A549 (cell line): ENCODE measurements at regions not wholly inside any gene's neighbourhood (a gene's known extent, or its start where the extent isn't known, plus 50 kb on each side); places are given as distances from the start of the nearest gene placed in this dataset.

Source experiments
- ATAC-seq, 2 experiments: fragments of 200-7000 bp in 1 of 2; fragments of >200 bp in 1 of 2; cut with Nextera tagmentation in 1 of 2; cut with Tn5 transposase in 1 of 2; 3 replicates each; pipeline versions ENCODE4 v1.8.0 to v1.9.1; 2018 to 2020; ENCODE audit warnings: mild to moderate bottlenecking in 1 of 2, moderate library complexity in 1 of 2
- CTCF ChIA-PET: fragments of 300-600 bp; sonication (Branson Sonifier 250); formaldehyde crosslinking; extraction: SDS; loops from one replicate; lab custom pipeline; 2021; ENCODE audit warnings: antibody characterized with exemption, inconsistent platforms; lab: Yijun Ruan, JAX
- POLR2A ChIA-PET: fragments of 350-600 bp; formaldehyde crosslinking; extraction: SDS; loops from one replicate; lab custom pipeline; 2021; ENCODE audit warnings: antibody characterized with exemption, inconsistent platforms; lab: Yijun Ruan, JAX
- DNase-seq, 2 experiments: peaks; one replicate each; pipeline versions ENCODE4 v3.0.0 to v3.0.0-alpha.2; 2011 to 2016; ENCODE audit warnings: low read depth in 1 of 2, low spot score in 1 of 2
- FAIRE-seq: peaks from 2 replicates; lab custom pipeline; 2011; peaks lifted over from hg19 to GRCh38; lab: Jason Lieb, UNC
- H3K27ac ChIP-seq, 2 experiments: fragments of >200 bp; sonication (Bioruptor Twin); formaldehyde crosslinking; 3 replicates each; pipeline ENCODE4 v1.5.1; 2016 to 2017
- H3K4me1 ChIP-seq: fragments of >200 bp; sonication (Bioruptor Twin); formaldehyde crosslinking; 3 replicates; pipeline ENCODE4 v1.6.1; 2016
- H3K4me2 ChIP-seq: fragments of >200 bp; sonication (Bioruptor Twin); formaldehyde crosslinking; 3 replicates; pipeline ENCODE4 v1.6.1; 2016
- H3K4me3 ChIP-seq: fragments of >200 bp; sonication (Bioruptor Twin); formaldehyde crosslinking; 3 replicates; pipeline ENCODE4 v1.5.1; 2016
- H3K9me3 ChIP-seq: fragments of >200 bp; sonication (Bioruptor Twin); formaldehyde crosslinking; 3 replicates; pipeline ENCODE4 v1.6.1; 2016
- BCL3 ChIP-seq: fragments of >200 bp; sonication (Bioruptor Twin); formaldehyde crosslinking; IDR thresholded peaks from 3 replicates; pipeline ENCODE4 v1.6.1; 2016
- BHLHE40 ChIP-seq: IDR thresholded peaks from 2 replicates; pipeline ENCODE4 v1.6.1; 2012; ENCODE audit warnings: low read depth, low read length, inconsistent platforms
- CBX2 ChIP-seq: fragments of 200-600 bp; sonication (generic); IDR thresholded peaks from 2 replicates; pipeline ENCODE4 v1.6.1; 2016; ENCODE audit warnings: low read depth, mild to moderate bottlenecking, borderline replicate concordance
- CBX8 ChIP-seq: fragments of 200-600 bp; sonication (generic); IDR thresholded peaks from 2 replicates; pipeline ENCODE4 v1.6.1; 2016
- CEBPB ChIP-seq, 2 experiments: fragments of >200 bp in 1 of 2; sonication (Bioruptor Twin) in 1 of 2; formaldehyde crosslinking in 1 of 2; IDR thresholded peaks; 2 replicates each; pipeline ENCODE4 v1.6.1; 2012 to 2016
- CHD2 ChIP-seq: fragments of 150-350 bp; IDR thresholded peaks from 2 replicates; pipeline ENCODE4 v1.6.1; 2014; ENCODE audit warnings: low read length; ENCODE audit not compliant: partially characterized antibody
- EHMT2 ChIP-seq: fragments of 200-600 bp; sonication (generic); IDR thresholded peaks from 2 replicates; pipeline ENCODE4 v1.6.1; 2016; ENCODE audit warnings: antibody characterized with exemption, low read depth, mild to moderate bottlenecking, moderate library complexity
- ESRRA ChIP-seq: fragments of 150-350 bp; IDR thresholded peaks from 2 replicates; pipeline ENCODE4 v1.6.1; 2014; ENCODE audit warnings: mild to moderate bottlenecking, low read length, borderline replicate concordance
- FOXS1 ChIP-seq: fragments of 250-450 bp; sonication (Bioruptor Pico); IDR thresholded peaks from 2 replicates; pipeline ENCODE4 v1.5.0; 2020; ENCODE audit warnings: mild to moderate bottlenecking, moderate library complexity
- HEYL ChIP-seq: fragments of 250-450 bp; sonication (Bioruptor Pico); IDR thresholded peaks from 2 replicates; pipeline ENCODE4 v1.8.0; 2021; ENCODE audit warnings: mild to moderate bottlenecking, moderate library complexity
- HOXA7 ChIP-seq: fragments of 250-450 bp; sonication (Bioruptor Pico); IDR thresholded peaks from 2 replicates; pipeline ENCODE4 v1.5.0; 2020; ENCODE audit warnings: mild to moderate bottlenecking, moderate library complexity
- JUNB ChIP-seq: fragments of >200 bp; sonication (Bioruptor Twin); formaldehyde crosslinking; IDR thresholded peaks from 2 replicates; pipeline ENCODE4 v1.6.1; 2016
- MAFK ChIP-seq: fragments of 450-650 bp; IDR thresholded peaks from 2 replicates; pipeline ENCODE4 v1.6.1; 2014; ENCODE audit not compliant: partially characterized antibody
- NR3C1 ChIP-seq: fragments of >200 bp; sonication (Bioruptor Twin); formaldehyde crosslinking; IDR thresholded peaks from 3 replicates; pipeline ENCODE4 v1.6.1; 2017
- POLR2AphosphoS2 ChIP-seq: conservative IDR thresholded peaks from 2 replicates; pipeline ENCODE4 v1.6.1; 2012; ENCODE audit warnings: low read length, improper control_type of control experiment, inconsistent platforms
- RARB ChIP-seq: fragments of 250-450 bp; sonication (Bioruptor Pico); IDR thresholded peaks from 2 replicates; pipeline ENCODE4 v1.8.0; 2021; ENCODE audit warnings: mild to moderate bottlenecking, moderate library complexity
- SMC3 ChIP-seq: fragments of >200 bp; sonication (Bioruptor Twin); formaldehyde crosslinking; IDR thresholded peaks from 3 replicates; pipeline ENCODE4 v1.6.1; 2018; ENCODE audit warnings: inconsistent platforms
- SREBF2 ChIP-seq: fragments of 450-650 bp; IDR thresholded peaks from 2 replicates; pipeline ENCODE4 v1.6.1; 2014; ENCODE audit warnings: mild to moderate bottlenecking, moderate library complexity
- ZNF302 ChIP-seq: fragments of 250-450 bp; sonication (Bioruptor Pico); IDR thresholded peaks from 2 replicates; pipeline ENCODE4 v1.9.0; 2021; ENCODE audit warnings: inconsistent platforms, mild to moderate bottlenecking, moderate library complexity
- ZSCAN20 ChIP-seq: fragments of 250-450 bp; sonication (Bioruptor Pico); IDR thresholded peaks from 2 replicates; pipeline ENCODE4 v1.8.0; 2022; ENCODE audit warnings: mild to moderate bottlenecking, moderate library complexity
- WGBS: methylation state at CpG from one replicate; pipeline ENCODE4 v1.1.6; 2017; ENCODE audit errors: missing lambda C conversion rate; 5-methylcytosine and 5-hydroxymethylcytosine counted together
- TF ChIP-seq, protein P1 (sequence below): fragments of 450-650 bp; IDR thresholded peaks from 2 replicates; pipeline ENCODE4 v1.6.1; 2014; ENCODE audit warnings: antibody characterized with exemption
- TF ChIP-seq, protein P2 (sequence below): fragments of 250-450 bp; sonication (Bioruptor Pico); IDR thresholded peaks from 2 replicates; pipeline ENCODE4 v1.5.0; 2021; ENCODE audit warnings: mild to moderate bottlenecking, moderate library complexity, borderline replicate concordance
- TF ChIP-seq, protein P3 (sequence below): fragments of 150-350 bp; IDR thresholded peaks from 2 replicates; pipeline ENCODE4 v1.6.1; 2014; ENCODE audit warnings: low read depth, mild to moderate bottlenecking, low read length

GRCh38 chr10:33484787-33485186 lies 150.3 kb upstream of the NRP1 start:
- CTCF ChIA-PET, result interaction anchor here (0.6 kb wide), 1 partner anchor 18 kb away, joined by 3 read pairs; no protein-coding TSS in a partner anchor
- WGBS, result 86% methylated on average over 2 of the region's 2 CpGs
- ATAC-seq, result no peak

GRCh38 chr10:33483816-33484190 lies 149.3 kb upstream of the NRP1 start:
- H3K4me1 ChIP-seq, result peaks cover 8% of the 10 kb centered on the region; the same call in 2 of the 3 replicates
- whole genome bisulfite sequencing, result 97% methylated on average over 3 of the region's 3 CpGs
- TF ChIP-seq BHLHE40 (no peak), CHD2 (no peak), JUNB (no peak), ZNF302 (CRISPR knock-in tag) (no peak), MAFK (no peak), ZSCAN20 (CRISPR knock-in tag) (no peak), ESRRA (no peak), NR3C1 (no peak)
- TF ChIP-seq, all 56 proteins: peak for 0
- H3K4me2 ChIP-seq, result no peak overlapping the region
- FAIRE-seq (no peak), ATAC-seq (no peak), DNase-seq (no peak)
- peak overlapping the region; percentile 37 to 49; a peak in 3 of 6 replicates for H3K27ac ChIP-seq
- ChIA-PET POLR2A (no interaction called here), CTCF (no interaction called here)
- H3K4me3 ChIP-seq, result no peak overlapping the region
- no peaks in the 10 kb centered on the region for H3K9me3 ChIP-seq

More at GRCh38 chr10:33484787-33485186, 150.3 kb upstream of the NRP1 start:
- Histone ChIP-seq H3K4me3 (no peak overlapping the region), H3K27ac (peak overlapping the region; percentile 37 to 49), H3K9me3 (no peaks in the 10 kb centered on the region), H3K4me2 (0 out of 3 replicates have a peak overlapping the region, but pooled peaks have one; percentile 8), H3K4me1 (peaks cover 8% of the 10 kb centered on the region; the same call in 2 of the 3 replicates)
- FAIRE-seq (no peak), DNase-seq (peak in 1 of 2 experiments; percentile 13)
- TF ChIP-seq CBX2 (no peak), CEBPB (IDR thresholded peaks at IDR 0.05) (peak; percentile 49 to 56; a peak in 3 of 4 replicates)
- POLR2A ChIA-PET, result no interaction called here

DNA sequence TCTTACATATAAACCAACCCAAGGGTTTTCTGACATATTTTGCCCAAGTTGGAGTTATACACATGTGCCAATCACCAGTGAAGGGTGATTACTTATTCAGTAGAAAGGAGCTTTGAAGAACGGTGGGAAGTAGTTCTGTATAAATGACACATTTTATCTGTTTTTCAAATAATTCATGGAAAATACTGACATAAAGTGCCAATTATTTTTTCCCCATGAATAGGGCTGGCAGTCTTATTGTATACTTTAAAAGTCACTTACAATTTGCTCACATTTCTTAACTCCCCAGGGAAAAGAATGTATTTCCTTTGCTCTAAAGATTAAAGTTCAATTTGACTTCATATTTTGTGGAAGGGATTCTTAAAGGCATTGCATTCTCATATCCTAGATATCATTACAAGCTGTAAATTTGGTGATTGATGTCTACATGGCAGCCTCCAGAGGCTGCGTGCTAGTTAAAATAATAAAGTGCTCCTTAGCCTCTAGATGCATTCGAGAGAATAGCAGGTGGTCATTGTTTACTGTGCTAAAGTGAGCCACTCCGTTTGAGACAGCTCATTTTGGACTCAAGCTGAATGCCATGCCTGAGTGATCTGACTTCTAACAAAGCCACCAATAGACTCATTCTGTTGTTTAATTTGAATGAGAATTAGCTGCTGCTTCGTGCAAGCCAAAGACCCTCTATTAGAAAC lies 148.8 kb upstream of the NRP1 start:
- no peak for TF ChIP-seq CBX8
- no peak for TF ChIP-seq ZSCAN20 (CRISPR knock-in tag)
- TF ChIP-seq, protein P1, sequence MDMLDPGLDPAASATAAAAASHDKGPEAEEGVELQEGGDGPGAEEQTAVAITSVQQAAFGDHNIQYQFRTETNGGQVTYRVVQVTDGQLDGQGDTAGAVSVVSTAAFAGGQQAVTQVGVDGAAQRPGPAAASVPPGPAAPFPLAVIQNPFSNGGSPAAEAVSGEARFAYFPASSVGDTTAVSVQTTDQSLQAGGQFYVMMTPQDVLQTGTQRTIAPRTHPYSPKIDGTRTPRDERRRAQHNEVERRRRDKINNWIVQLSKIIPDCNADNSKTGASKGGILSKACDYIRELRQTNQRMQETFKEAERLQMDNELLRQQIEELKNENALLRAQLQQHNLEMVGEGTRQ, result no peak
- no peak for TF ChIP-seq ESRRA
- TF ChIP-seq POLR2AphosphoS2, result no peak
- TF ChIP-seq HOXA7 (CRISPR knock-in tag), result no peak
- TF ChIP-seq HEYL, result no peak
- TF ChIP-seq CEBPB (IDR thresholded peaks at IDR 0.05), result no peak
- no peak for TF ChIP-seq FOXS1
- no peak for TF ChIP-seq EHMT2
- no peak for TF ChIP-seq SREBF2
- DNase-seq (no peak), FAIRE-seq (no peak), ATAC-seq (no peak)
- Histone ChIP-seq H3K9me3 (no peaks in the 10 kb centered on the region), H3K4me2 (no peak overlapping the region), H3K4me1 (peaks cover 8% of the 10 kb centered on the region; the same call in 2 of the 3 replicates), H3K4me3 (no peak overlapping the region), H3K27ac (peak overlapping the region in 1 of 2 experiments; percentile 49; a peak in 2 of 6 replicates)
- ChIA-PET CTCF (no interaction called here), POLR2A (no interaction called here)
- 66% methylated on average over 5 of the region's 5 CpGs for WGBS

DNA sequence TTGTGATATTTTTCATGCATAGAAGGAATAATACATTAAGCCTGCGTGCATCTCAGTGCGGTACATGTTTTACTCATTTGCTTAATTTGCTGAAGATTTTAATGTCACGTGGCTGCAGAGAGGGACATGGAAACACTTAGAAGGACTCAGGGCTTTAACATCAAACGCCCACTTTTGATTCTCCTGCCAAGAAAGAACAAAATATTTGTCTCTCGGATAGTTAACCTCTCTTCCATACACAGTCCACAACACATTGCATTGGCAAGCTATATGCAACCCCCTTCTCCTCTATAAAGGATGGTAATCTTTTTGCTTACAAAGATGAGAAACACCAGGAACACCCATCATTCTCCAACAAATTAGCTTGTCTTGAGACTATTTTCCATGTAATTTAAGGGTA lies 148.0 kb upstream of the NRP1 start:
- H3K4me1 ChIP-seq, result peaks cover 8% of the 10 kb centered on the region; the same call in 2 of the 3 replicates
- DNase-seq, result no peak
- no peak overlapping the region for H3K27ac ChIP-seq
- ChIA-PET CTCF (no interaction called here), POLR2A (no interaction called here)
- no peak for ATAC-seq
- TF ChIP-seq SREBF2 (no peak), EHMT2 (no peak), SMC3 (no peak), ESRRA (no peak), CHD2 (no peak), BCL3 (no peak), RARB (CRISPR knock-in tag) (no peak), JUNB (no peak)
- TF ChIP-seq, protein P2, sequence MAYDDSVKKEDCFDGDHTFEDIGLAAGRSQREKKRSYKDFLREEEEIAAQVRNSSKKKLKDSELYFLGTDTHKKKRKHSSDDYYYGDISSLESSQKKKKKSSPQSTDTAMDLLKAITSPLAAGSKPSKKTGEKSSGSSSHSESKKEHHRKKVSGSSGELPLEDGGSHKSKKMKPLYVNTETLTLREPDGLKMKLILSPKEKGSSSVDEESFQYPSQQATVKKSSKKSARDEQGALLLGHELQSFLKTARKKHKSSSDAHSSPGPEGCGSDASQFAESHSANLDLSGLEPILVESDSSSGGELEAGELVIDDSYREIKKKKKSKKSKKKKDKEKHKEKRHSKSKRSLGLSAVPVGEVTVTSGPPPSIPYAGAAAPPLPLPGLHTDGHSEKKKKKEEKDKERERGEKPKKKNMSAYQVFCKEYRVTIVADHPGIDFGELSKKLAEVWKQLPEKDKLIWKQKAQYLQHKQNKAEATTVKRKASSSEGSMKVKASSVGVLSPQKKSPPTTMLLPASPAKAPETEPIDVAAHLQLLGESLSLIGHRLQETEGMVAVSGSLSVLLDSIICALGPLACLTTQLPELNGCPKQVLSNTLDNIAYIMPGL, result no peak
- TF ChIP-seq, protein P1, result no peak
- TF ChIP-seq, protein P3, sequence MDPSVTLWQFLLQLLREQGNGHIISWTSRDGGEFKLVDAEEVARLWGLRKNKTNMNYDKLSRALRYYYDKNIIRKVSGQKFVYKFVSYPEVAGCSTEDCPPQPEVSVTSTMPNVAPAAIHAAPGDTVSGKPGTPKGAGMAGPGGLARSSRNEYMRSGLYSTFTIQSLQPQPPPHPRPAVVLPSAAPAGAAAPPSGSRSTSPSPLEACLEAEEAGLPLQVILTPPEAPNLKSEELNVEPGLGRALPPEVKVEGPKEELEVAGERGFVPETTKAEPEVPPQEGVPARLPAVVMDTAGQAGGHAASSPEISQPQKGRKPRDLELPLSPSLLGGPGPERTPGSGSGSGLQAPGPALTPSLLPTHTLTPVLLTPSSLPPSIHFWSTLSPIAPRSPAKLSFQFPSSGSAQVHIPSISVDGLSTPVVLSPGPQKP, result no peak
- TF ChIP-seq, all 56 proteins: peak for 0
- Histone ChIP-seq H3K9me3 (no peaks in the 10 kb centered on the region), H3K4me3 (no peak overlapping the region), H3K4me2 (no peak overlapping the region)
- FAIRE-seq, result no peak
- 84% methylated on average over 5 of the region's 5 CpGs for WGBS
